ENCODE measurements at regions not wholly inside any gene's neighbourhood (a gene's known extent, or its start where the extent isn't known, plus 50 kb on each side); places are given as distances from the start of the nearest gene placed in this dataset.

- DNase-seq (ENCODE audit: low spot score) = peak; percentile 47
Measured at GRCh38 chr7:22005151-22005550, 59.5 kb upstream of the CDCA7L start.

- no peak for DNase-seq (ENCODE audit: low spot score)
Measured at GRCh38 chr7:22002726-22003125, 57.0 kb upstream of the CDCA7L start.

DNA sequence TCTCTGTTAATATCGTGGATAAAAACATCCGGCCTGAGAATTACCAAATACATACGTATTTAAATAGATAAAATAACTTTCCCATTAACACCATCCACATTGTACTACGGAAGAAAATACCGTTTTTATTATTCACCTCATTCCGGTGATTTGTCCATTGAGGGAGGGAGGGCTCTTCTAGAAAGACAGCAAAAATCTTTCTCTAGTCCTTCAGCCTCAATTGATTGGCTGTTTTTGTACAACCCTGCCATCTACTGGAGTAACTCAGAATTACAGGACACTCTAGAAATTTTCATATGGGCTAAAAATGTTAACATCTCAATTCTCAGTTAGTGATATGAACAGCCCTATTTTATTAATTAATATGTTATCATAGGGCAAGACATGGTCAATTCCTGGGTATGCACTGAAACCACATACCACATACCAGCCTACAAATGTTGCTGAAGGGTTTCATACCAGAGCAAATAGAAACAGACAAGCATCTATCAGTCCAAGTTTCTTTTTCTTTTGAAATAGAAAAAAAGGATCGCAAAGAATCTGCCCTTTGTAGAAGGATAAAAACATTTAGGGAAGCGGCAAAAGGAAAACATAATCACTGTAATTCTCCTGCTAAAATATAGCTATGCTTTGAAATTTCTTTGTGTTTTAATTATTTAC, 55.8 kb upstream of the CDCA7L start:
- DNase-seq (ENCODE audit: low spot score) = peak; percentile 76

- no peak for DNase-seq (ENCODE audit: low spot score)
Measured at GRCh38 chr7:21999896-22000295, 54.2 kb upstream of the CDCA7L start.

GRCh38 chr7:21996641-21997040, 50.9 kb upstream of the CDCA7L start:
- DNase-seq (ENCODE audit: low spot score) = no peak
